Activated naive CD4-positive, alpha-beta T cell treated with anti-CD3 and anti-CD28 coated beads, Interleukin-2, amount 50 U/mL, for 24 hours (primary cell): ENCODE measurements at regions not wholly inside any gene's neighbourhood (a gene's known extent, or its start where the extent isn't known, plus 50 kb on each side); places are given as distances from the start of the nearest gene placed in this dataset.
"Not testable (repeated sequence)": the region's sequence is repeated elsewhere in the genome, so short reads cannot be mapped to it uniquely, and the experiment has no call there.

Source experiments
- H3K27ac Mint-ChIP-seq: one replicate; pipeline ENCODE4 v1.8.0; 2021; ENCODE audit warnings: mild to moderate bottlenecking, mixed read lengths
- H3K27me3 Mint-ChIP-seq: one replicate; pipeline ENCODE4 v1.8.0; 2021; ENCODE audit warnings: mixed read lengths
- H3K36me3 Mint-ChIP-seq: one replicate; pipeline ENCODE4 v1.8.0; 2021; ENCODE audit warnings: mixed read lengths
- H3K4me1 Mint-ChIP-seq: one replicate; pipeline ENCODE4 v1.8.0; 2021; ENCODE audit warnings: mixed read lengths
- H3K4me3 Mint-ChIP-seq: one replicate; pipeline ENCODE4 v1.8.0; 2021; ENCODE audit warnings: mild to moderate bottlenecking, mixed read lengths
- H3K9me3 Mint-ChIP-seq: one replicate; pipeline ENCODE4 v1.8.0; 2021; ENCODE audit warnings: mixed read lengths

DNA sequence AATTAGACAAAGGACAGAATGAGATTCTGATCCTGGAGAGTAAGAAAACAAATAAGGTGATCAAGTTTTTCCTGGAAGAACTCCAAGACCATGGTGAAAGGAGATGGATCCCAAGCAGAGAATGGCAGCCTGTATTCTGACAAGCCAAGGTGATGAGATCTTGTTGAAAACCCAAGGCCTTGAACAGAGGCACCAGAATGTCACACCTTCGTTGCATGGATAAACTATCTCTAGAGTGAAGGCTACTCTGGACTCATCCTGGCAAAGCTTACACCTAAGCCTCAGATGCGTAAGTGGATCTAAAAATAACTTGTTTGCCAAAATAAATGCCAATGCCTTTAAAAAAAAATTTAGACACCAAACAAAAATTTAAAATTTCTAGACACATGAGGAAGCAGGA, 605.9 kb downstream of the ETNK1 start:
- Mint-ChIP-seq H3K27ac (no peak overlapping the region), H3K4me1 (no peaks in the 10 kb centered on the region)

DNA sequence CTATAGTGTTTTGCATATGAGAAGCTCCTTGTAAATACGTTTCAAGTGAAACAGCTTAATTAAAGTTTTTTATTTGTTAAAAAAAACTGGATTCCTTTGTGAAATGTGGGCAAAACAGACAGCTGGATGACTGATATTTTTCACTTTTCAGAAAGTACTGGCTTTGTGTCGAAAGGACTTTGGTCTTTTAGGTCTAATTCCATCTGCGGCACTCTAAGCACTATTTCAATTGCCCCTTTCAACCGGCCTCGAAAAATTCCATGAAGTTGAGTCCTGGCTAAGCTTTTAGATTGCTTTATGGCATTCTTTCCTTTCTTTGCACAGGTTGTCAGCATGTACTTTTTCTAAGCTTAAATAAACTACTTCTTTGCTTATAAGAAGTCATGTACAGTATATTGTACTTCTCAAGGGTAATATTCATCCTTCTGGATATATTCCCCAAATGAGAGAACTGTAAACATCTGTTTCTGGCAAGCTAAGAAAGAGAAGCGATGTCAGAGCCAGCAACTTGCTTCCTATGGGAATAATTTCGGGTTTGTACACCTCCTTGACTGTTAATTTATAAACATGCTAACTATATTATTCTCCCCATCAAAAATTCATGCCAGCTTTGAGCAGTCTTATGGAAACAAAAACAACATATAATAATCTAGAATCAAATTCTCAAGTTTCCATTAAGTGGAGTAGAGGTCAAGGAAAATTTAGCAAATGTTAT, 611.3 kb downstream of the ETNK1 start:
- no peak overlapping the region for H3K4me3 Mint-ChIP-seq
- H3K9me3 Mint-ChIP-seq, result no peaks in the 10 kb centered on the region
- no peaks in the 10 kb centered on the region for H3K4me1 Mint-ChIP-seq
- no peaks in the 10 kb centered on the region for H3K36me3 Mint-ChIP-seq
- no peaks in the 10 kb centered on the region for H3K27me3 Mint-ChIP-seq
- no peak overlapping the region for H3K27ac Mint-ChIP-seq

More for the DNA sequence above, 605.9 kb downstream of the ETNK1 start:
- Mint-ChIP-seq H3K27me3 (no peaks in the 10 kb centered on the region), H3K36me3 (no peaks in the 10 kb centered on the region), H3K4me3 (no peak overlapping the region), H3K9me3 (no peaks in the 10 kb centered on the region)

DNA sequence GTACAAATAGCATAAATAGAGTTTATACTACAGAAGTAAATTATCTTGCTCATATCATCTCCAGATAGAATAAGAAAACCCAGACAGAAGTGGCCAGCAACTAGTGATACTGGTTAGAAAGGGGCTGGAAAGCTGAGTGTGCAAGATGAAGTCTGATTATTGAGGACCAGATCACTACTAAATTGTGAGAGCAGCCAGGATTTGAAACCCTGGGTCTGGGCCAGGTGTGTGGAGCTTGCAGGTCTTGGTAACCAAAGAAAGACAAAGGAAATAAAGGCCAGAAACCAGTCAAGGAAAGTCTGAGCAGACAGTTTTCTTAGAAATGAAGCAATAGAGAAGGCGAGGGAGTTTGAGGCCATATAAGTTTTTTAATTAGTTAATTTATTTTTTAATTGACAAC, 611.8 kb downstream of the ETNK1 start:
- no peaks in the 10 kb centered on the region for H3K36me3 Mint-ChIP-seq
- no peaks in the 10 kb centered on the region for H3K9me3 Mint-ChIP-seq
- H3K4me1 Mint-ChIP-seq, result no peaks in the 10 kb centered on the region
- H3K27ac Mint-ChIP-seq, result no peak overlapping the region
- no peak overlapping the region for H3K4me3 Mint-ChIP-seq
- no peaks in the 10 kb centered on the region for H3K27me3 Mint-ChIP-seq

DNA sequence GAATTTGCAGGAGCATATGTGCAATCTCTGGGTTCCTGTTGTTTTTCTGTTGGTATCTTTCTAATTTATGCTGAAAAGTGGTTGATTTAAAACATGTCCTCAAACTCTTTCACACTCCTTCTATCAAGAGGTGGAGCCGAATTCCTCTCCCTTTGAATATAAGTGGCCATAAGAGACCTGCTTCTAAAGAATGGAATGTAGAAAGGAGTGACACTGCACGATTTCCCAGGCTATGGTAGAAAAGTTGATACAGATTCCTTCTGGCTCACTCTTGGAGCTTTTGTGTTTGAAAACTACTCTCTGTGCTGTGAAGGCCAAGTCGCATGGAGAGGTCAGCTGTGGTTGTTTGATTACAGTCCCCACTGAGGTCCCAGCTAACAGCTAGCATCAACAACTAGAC, 613.2 kb downstream of the ETNK1 start:
- Mint-ChIP-seq H3K9me3 (no peaks in the 10 kb centered on the region), H3K27ac (no peak overlapping the region), H3K4me3 (no peak overlapping the region), H3K36me3 (no peaks in the 10 kb centered on the region), H3K27me3 (no peaks in the 10 kb centered on the region), H3K4me1 (no peaks in the 10 kb centered on the region)

DNA sequence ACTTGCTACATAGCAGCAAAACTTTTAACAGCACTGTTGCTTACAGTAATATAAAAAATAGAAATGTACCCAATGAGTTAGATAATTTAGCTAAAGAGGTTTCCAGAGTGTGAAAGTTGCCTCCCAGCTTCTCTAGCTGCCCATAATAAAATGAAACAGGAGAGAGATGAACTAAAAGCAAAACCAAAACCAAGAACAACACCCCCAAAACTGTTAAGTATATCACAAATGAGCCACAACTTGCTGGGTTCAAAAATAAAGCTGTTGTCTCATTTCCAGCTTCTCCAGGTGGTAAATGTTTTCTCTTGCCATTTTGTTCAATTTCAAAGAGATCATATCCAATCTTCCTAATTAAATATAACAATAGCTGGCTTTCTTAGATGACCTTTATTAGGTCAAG, 614.0 kb downstream of the ETNK1 start:
- no peaks in the 10 kb centered on the region for H3K27me3 Mint-ChIP-seq
- H3K9me3 Mint-ChIP-seq, result peaks cover under 1% of the 10 kb centered on the region
- H3K4me1 Mint-ChIP-seq, result no peaks in the 10 kb centered on the region
- no peak overlapping the region for H3K27ac Mint-ChIP-seq
- H3K4me3 Mint-ChIP-seq, result no peak overlapping the region
- H3K36me3 Mint-ChIP-seq, result no peaks in the 10 kb centered on the region

DNA sequence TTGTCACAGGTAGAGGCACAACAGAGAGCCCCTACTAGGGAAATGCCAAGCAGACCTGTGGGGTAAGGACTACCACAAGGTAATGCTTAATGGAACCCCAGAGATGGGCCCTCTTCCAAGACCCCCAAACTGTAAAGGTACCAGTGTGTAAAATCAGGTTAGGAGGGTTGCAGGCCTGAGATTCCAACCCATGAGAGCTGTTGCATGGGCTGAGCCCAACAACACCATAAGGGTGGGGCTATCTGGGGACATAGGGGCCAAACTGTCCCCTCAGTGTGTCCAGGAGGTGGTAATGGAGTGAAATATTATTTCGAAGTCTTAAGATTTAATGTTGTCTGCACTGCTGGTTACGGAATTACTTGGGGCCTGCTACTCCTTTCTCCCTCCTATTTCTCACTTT, 620.2 kb downstream of the ETNK1 start:
- H3K27ac Mint-ChIP-seq, result no peak overlapping the region
- no peak overlapping the region for H3K4me3 Mint-ChIP-seq
- H3K9me3 Mint-ChIP-seq, result peaks cover 4% of the 10 kb centered on the region
- H3K36me3 Mint-ChIP-seq, result no peaks in the 10 kb centered on the region
- H3K27me3 Mint-ChIP-seq, result no peaks in the 10 kb centered on the region
- H3K4me1 Mint-ChIP-seq, result no peaks in the 10 kb centered on the region

DNA sequence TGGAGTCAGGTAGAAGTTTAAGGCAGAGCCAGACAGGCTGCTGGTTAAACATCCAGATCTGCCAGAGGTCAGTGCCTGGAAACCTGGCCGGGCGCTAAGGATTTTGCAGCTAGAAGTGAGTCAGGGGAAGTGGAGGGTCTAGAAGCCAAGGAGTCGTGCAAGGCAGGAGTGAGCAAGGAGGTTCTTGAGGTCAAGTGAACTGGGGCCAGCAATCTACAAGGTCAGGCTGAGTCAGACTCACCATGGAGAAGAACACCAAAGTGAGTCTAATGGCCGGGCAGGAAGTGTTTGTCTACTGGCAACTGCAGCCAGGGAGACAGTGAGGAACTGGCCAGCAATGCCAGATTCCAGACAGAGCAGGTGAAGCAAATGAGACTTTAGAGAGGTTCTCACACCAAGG, 628.2 kb downstream of the ETNK1 start:
- Mint-ChIP-seq H3K4me1 (no peaks in the 10 kb centered on the region), H3K27ac (no peak overlapping the region), H3K4me3 (no peak overlapping the region), H3K9me3 (peaks cover 5% of the 10 kb centered on the region), H3K36me3 (no peaks in the 10 kb centered on the region), H3K27me3 (peaks cover 2% of the 10 kb centered on the region)

DNA sequence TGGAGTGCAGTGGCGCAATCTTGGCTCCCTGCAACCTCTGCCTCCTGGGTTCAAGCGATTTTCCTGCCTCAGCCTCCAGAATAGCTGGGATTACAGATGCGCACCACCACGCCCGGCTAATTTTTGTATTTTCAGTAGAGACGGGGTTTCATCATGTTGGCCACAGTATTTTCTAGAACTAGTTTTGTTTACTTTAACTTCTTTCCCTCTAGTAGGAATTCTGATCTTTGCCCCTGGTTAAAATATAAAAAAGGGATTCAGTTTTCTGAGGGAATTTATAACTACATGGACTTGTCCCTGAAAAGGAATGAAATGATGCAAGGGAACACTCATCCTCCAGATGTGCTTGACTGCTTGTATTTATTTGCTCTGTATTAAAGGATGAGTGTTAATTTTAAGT, 628.9 kb downstream of the ETNK1 start:
- H3K36me3 Mint-ChIP-seq, H3K4me1 Mint-ChIP-seq, H3K27me3 Mint-ChIP-seq, H3K4me3 Mint-ChIP-seq, H3K27ac Mint-ChIP-seq, H3K9me3 Mint-ChIP-seq: not testable (repeated sequence)

DNA sequence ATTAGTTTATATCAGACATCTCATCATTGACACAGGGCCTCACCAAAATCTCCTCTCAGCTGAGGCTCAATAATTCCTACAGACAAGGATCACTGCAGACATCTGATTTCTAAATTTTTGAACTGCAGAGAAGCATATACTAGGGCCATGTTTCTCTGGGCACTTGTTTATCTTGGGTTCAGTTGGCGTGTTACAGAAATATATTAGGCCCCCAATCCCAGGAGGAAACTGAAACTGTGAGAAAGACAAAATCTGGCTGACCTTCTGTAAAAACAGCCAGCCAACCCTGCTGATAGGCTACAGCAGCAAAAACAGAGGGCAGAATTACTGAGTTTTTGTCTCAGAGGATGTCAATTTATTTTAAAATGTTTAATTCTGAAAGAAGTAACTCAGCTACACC, 634.6 kb downstream of the ETNK1 start:
- no peaks in the 10 kb centered on the region for H3K36me3 Mint-ChIP-seq
- H3K9me3 Mint-ChIP-seq, result peaks cover 5% of the 10 kb centered on the region
- peaks cover 2% of the 10 kb centered on the region for H3K27me3 Mint-ChIP-seq
- H3K27ac Mint-ChIP-seq, result no peak overlapping the region
- no peaks in the 10 kb centered on the region for H3K4me1 Mint-ChIP-seq
- no peak overlapping the region for H3K4me3 Mint-ChIP-seq

DNA sequence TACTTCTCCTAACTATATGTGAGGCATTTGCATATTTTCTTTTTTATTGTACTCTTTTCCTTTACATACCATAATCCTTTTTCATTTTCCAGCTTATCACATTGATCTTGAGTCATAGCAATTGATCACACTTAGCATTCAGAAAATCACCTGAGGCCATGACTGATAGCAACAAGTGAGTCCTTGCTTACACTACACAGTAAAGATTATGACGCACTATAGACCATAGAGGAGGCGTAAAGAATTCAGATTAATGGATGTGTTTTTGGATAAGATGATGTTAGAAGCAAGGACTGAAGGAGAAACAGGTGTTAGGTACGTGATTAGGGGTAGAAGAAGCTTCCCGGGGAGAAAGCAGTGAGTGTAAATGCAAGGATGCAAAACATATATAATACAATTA, 637.7 kb downstream of the ETNK1 start:
- Mint-ChIP-seq H3K27ac (no peak overlapping the region), H3K4me3 (no peak overlapping the region), H3K4me1 (no peaks in the 10 kb centered on the region), H3K9me3 (no peaks in the 10 kb centered on the region), H3K27me3 (no peaks in the 10 kb centered on the region), H3K36me3 (no peaks in the 10 kb centered on the region)

DNA sequence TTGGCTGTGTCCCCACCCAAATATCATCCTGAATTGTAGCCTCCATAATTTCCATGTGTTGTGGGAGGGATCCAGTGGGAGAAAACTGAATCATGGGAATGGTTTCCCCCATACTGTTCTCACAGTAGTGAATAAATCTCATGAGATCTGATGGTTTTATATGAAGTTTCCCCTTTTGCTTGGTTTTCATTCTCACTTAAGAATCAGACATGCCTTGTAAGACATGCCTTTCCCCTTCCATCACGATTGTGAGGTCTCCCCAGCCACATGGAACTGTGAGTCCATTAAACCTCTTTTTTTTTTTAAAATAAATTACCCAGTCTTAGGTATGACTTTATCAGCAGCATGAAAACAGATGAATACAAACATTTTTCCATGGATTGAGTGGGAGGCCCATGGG, 652.9 kb downstream of the ETNK1 start:
- H3K27me3 Mint-ChIP-seq, result no peaks in the 10 kb centered on the region
- no peak overlapping the region for H3K4me3 Mint-ChIP-seq
- no peak overlapping the region for H3K27ac Mint-ChIP-seq
- no peaks in the 10 kb centered on the region for H3K4me1 Mint-ChIP-seq
- peaks cover 7% of the 10 kb centered on the region for H3K9me3 Mint-ChIP-seq
- H3K36me3 Mint-ChIP-seq, result no peaks in the 10 kb centered on the region

DNA sequence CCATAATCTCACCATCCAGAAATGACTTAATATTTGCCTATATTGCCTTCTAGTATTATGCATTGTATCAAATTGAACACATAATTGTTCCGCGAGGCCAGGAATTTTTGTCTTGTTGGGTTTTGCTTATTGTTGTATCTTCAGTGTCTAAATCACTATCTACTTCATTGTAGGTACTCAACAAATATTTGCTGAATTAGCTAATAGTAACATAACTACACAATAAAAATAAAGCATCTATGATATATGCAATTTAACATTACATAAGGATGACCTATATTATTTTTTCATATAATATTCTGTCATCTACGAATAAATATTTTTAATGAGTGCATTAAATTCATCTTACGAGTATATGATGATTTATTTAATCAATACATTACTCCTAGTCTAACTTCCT, 656.3 kb downstream of the ETNK1 start:
- H3K4me3 Mint-ChIP-seq, result no peak overlapping the region
- H3K27ac Mint-ChIP-seq, result no peak overlapping the region
- H3K36me3 Mint-ChIP-seq, result peaks cover 1% of the 10 kb centered on the region

DNA sequence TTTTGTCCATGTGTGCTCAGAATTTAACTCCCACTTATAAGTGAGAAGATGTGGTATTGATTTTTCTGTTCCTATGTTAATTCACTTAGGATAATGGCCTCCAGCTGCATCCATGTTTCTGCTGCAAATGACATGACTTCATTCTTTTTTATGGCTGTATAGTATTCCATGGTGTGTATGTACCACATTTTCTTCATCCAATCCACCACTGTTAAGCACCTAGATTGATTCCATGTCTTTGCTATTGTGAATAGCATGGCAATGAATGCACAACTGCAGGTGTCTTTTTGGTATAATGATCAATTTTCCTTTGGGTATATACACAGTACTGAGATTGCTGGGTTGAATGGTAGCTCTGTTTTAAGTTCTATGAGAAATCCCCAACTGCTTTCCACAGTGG, 657.7 kb downstream of the ETNK1 start:
- Mint-ChIP-seq H3K4me3 (no peak overlapping the region), H3K4me1 (no peaks in the 10 kb centered on the region), H3K27ac (no peak overlapping the region), H3K9me3 (peaks cover 10% of the 10 kb centered on the region), H3K36me3 (peaks cover 1% of the 10 kb centered on the region), H3K27me3 (no peaks in the 10 kb centered on the region)

More for the DNA sequence above, 656.3 kb downstream of the ETNK1 start:
- H3K27me3 Mint-ChIP-seq, result no peaks in the 10 kb centered on the region
- no peaks in the 10 kb centered on the region for H3K4me1 Mint-ChIP-seq
- H3K9me3 Mint-ChIP-seq, result peaks cover 10% of the 10 kb centered on the region

DNA sequence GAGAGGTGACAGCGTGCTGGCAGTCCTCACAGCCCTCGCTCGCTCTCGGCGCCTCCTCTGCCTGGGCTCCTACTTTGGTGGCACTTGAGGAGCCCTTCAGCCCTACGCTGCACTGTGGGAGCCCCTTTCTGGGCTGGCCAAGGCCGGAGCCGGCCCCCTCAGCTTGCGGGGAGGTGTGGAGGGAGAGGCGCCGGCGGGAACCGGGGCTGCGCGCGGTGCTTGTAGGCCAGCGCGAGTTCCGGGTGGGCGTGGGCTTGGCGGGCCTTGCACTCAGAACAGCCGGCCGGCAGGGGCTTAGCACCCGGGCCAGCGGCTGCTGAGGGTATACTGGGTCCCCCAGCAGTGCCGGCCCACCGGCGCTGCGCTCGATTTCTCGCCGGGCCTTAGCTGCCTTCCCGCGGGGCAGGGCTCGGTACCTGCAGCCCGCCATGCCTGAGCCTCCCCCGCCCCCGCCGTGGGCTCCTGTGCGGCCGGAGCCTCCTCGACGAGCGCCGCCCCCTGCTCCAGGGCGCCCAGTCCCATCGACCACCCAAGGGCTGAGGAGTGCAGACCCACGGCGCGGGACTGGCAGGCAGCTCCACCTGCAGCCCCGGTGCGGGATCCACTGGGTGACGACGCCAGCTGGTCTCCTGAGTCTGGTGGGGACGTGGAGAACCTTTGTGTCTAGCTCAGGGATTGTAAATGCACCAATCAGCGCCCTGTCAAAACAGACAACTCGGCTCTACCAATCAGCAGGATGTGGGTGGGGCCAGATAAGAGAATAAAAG, 661.0 kb downstream of the ETNK1 start:
- not testable (repeated sequence) for H3K36me3 Mint-ChIP-seq, H3K4me1 Mint-ChIP-seq, H3K27ac Mint-ChIP-seq, H3K27me3 Mint-ChIP-seq, H3K9me3 Mint-ChIP-seq, H3K4me3 Mint-ChIP-seq

DNA sequence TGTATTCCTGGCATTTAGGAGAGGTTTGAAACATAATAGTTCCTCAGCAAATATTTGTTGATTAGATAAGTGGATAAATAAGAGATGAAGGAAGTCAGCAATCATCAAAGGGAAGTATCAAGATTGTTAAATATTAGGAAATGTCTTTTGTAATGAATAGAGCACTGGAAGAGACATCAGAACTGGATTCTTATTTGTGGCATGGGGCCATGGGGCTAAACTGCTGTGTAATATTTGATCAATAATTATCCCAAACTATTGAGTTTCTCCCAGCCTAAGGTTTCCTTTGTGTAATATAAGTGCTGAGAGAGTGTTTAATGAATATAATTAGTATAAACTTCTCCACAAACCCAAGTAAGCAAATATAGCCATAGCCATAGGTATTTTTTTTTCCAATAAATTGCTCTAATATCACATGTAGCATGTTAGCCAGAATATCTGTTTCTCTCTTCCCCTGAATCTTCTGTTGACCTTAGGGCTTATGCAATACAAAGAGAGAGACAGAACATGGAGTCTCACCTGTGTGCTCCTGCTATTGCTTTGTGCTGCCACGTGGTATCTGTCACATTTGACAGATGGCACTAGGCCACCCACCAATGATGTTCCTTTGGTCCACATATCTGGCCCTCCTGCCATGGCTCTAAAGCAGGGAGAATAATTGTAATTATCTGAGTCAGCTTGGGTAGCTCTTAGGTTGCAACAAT, 658.7 kb downstream of the SOX5 start:
- Mint-ChIP-seq H3K27ac (no peak overlapping the region), H3K9me3 (no peaks in the 10 kb centered on the region), H3K36me3 (no peaks in the 10 kb centered on the region), H3K4me3 (no peak overlapping the region), H3K27me3 (no peaks in the 10 kb centered on the region), H3K4me1 (no peaks in the 10 kb centered on the region)

DNA sequence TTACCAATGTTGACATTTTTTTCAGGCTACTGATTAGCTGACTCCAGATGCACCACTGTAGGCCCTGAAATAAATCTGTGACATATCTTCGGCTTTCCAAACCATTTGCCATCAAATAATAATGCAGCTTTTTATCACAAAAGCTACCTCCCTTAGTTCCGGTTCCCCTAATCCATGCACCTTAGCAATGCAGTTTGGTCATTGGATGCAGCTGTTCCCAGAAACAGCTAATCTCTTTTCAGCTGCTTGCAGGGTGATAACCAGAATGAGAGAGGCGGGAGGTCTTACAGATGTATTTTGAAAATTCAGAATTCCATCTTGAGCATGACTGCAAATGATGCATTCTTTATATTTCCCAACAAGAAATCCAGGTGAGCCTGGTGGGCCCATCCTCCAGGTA, 646.2 kb downstream of the SOX5 start:
- Mint-ChIP-seq H3K27me3 (no peaks in the 10 kb centered on the region), H3K4me1 (no peaks in the 10 kb centered on the region), H3K36me3 (no peaks in the 10 kb centered on the region), H3K27ac (no peak overlapping the region), H3K9me3 (peaks cover 4% of the 10 kb centered on the region), H3K4me3 (no peak overlapping the region)
